ENCODE measurements at regions not wholly inside any gene's neighbourhood (a gene's known extent, or its start where the extent isn't known, plus 50 kb on each side); places are given as distances from the start of the nearest gene placed in this dataset.
"Not testable (repeated sequence)": the region's sequence is repeated elsewhere in the genome, so short reads cannot be mapped to it uniquely, and the experiment has no call there.

DNA sequence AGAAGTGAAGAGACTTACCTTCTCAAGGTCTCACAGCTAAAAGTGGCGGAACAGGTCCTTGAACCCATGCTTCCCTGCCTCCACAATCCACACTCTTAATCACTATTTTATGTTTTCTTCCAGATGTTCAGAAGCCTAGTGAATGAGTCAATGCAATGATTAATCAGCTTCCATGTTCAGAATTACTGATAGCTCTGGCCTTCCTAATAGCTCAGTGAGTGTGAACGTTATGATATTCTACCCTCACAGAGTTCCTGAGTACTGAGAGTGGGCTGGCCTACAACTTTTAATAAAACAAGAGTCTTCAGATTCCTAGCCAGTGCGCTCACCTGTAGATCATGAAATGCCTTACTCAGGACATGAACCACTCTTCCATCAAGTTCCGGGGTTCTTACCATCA lies 443.0 kb upstream of the ADAMTS9 start:
- Histone ChIP-seq H3K36me3 (ENCODE audit: insufficient read depth, low read length) (no peaks in the 10 kb centered on the region), H3K4me3 (no peak overlapping the region), H3K27ac (no peak overlapping the region), H3K9me3 (ENCODE audit: low read depth, low read length) (no peaks in the 10 kb centered on the region), H3K9ac (ENCODE audit: insufficient read length) (no peak overlapping the region)
- no peak for DNase-seq (ENCODE audit: low read depth, low spot score)
- no peak for TF ChIP-seq POLR2AphosphoS5 (IDR thresholded peaks at IDR 0.05; ENCODE audit: borderline replicate concordance, low read depth, low read length)

DNA sequence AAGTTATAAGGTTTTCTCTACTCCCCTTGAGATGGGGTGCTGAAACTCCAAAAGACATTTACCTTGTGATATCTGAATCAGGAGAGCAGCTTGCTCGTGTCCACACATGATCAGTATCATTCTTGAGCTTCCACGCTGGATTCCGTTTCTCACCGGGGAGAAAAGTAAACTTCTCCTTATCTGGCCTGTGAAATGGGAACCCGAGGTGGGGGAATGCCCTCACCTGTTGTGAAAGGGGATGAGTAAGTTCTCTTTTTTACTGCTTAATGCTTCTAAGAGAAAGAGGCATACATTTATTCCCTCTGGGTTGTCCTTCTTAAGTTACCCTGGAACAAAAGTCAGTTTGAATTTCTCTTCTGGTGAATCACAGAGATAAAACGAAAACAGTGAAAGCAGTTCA lies 440.5 kb upstream of the ADAMTS9 start:
- no peak for DNase-seq (ENCODE audit: low read depth, low spot score)
- no peaks in the 10 kb centered on the region for H3K9me3 ChIP-seq (ENCODE audit: low read depth, low read length)
- H3K36me3 ChIP-seq (ENCODE audit: insufficient read depth, low read length), result no peaks in the 10 kb centered on the region
- no peak overlapping the region for H3K9ac ChIP-seq (ENCODE audit: insufficient read length)
- no peak overlapping the region for H3K4me3 ChIP-seq
- H3K27ac ChIP-seq, result no peak overlapping the region
- TF ChIP-seq POLR2AphosphoS5 (IDR thresholded peaks at IDR 0.05; ENCODE audit: borderline replicate concordance, low read depth, low read length) (no peak), FOXP2 (optimal IDR thresholded peaks at IDR 0.05; ENCODE audit: control extremely low read depth, extremely low read length, insufficient read depth) (no peak), EZH2 (IDR thresholded peaks at IDR 0.05) (no peak)

DNA sequence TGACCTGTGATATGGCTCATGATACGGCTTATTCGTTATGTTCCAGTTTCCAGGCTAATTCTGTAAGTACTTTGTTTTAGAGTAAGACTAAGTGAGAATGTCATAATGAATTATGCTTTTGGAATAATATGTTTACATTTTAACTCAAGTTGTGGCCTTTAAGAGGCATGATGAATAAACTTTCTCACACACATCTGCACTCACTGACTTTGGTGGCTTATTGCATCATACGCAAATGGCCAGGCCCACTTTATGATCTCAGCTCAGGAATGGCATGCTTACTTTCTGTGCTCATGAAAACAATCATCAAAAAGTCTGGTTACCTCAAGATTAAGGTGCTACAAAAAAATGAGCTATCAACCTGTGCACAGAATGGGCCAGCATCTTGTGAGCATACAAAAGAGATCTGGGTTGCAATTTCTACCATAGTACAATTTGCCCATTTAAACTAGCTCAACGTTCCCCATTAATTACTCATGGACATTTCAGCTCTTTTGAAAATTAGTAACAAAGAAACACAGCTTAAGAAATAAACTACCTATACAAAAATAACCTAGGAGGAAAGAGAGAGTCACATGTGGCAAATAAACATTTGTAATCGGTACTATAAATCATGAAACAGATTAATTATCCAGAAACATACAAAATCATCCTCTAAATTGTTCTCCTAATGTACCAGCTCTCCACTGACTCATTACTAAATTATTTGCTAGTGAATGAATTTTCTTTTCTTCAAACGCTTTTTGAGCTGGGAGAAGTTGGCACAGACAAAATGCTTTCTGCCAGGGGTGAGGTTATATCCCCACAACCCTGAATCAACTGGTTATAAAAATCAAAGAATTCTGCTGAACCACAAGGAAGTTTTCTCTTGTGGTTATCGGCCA lies 439.0 kb upstream of the ADAMTS9 start:
- Histone ChIP-seq H3K9ac (ENCODE audit: insufficient read length) (no peak overlapping the region), H3K27ac (no peak overlapping the region)

DNA sequence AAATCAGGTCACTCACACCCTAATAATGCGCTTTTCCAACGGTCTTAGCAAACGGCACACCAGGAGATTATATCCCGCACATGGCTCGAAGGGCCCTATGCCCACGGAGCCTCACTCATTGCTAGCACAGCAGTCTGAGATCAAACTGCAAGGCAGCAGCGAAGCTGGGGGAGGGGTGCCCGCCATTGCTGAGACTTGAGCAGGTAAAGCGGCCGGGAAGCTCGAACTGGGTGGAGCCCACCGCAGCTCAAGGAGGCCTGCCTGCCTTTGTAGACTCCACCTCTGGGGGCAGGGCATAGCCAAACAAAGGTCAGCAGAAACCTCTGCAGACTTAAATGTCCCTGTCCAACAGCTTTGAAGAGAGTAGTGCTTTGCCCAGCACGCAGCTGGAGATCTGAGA lies 432.4 kb upstream of the ADAMTS9 start:
- H3K36me3 ChIP-seq (ENCODE audit: insufficient read depth, low read length); H3K27ac ChIP-seq; H3K9ac ChIP-seq (ENCODE audit: insufficient read length); DNase-seq (ENCODE audit: low read depth, low spot score); H3K4me3 ChIP-seq; H3K9me3 ChIP-seq (ENCODE audit: low read depth, low read length): not testable (repeated sequence)

More for the DNA sequence above, 439.0 kb upstream of the ADAMTS9 start:
- no peak overlapping the region for H3K4me3 ChIP-seq
- H3K9me3 ChIP-seq (ENCODE audit: low read depth, low read length), result no peaks in the 10 kb centered on the region
- TF ChIP-seq EZH2 (IDR thresholded peaks at IDR 0.05), result no peak
- no peak for TF ChIP-seq POLR2AphosphoS5 (IDR thresholded peaks at IDR 0.05; ENCODE audit: borderline replicate concordance, low read depth, low read length)
- no peak for TF ChIP-seq FOXP2 (optimal IDR thresholded peaks at IDR 0.05; ENCODE audit: control extremely low read depth, extremely low read length, insufficient read depth)
- DNase-seq (ENCODE audit: low read depth, low spot score), result no peak
- H3K36me3 ChIP-seq (ENCODE audit: insufficient read depth, low read length), result no peaks in the 10 kb centered on the region

GRCh38 chr3:65118912-65119499 lies 431.2 kb upstream of the ADAMTS9 start:
- Histone ChIP-seq H3K27ac (no peak overlapping the region), H3K9ac (ENCODE audit: insufficient read length) (no peak overlapping the region), H3K9me3 (ENCODE audit: low read depth, low read length) (no peaks in the 10 kb centered on the region), H3K36me3 (ENCODE audit: insufficient read depth, low read length) (no peaks in the 10 kb centered on the region), H3K4me3 (no peak overlapping the region)
- TF ChIP-seq POLR2AphosphoS5 (IDR thresholded peaks at IDR 0.05; ENCODE audit: borderline replicate concordance, low read depth, low read length) (no peak), EZH2 (IDR thresholded peaks at IDR 0.05) (no peak), FOXP2 (optimal IDR thresholded peaks at IDR 0.05; ENCODE audit: control extremely low read depth, extremely low read length, insufficient read depth) (no peak)
- DNase-seq (ENCODE audit: low read depth, low spot score), result no peak

DNA sequence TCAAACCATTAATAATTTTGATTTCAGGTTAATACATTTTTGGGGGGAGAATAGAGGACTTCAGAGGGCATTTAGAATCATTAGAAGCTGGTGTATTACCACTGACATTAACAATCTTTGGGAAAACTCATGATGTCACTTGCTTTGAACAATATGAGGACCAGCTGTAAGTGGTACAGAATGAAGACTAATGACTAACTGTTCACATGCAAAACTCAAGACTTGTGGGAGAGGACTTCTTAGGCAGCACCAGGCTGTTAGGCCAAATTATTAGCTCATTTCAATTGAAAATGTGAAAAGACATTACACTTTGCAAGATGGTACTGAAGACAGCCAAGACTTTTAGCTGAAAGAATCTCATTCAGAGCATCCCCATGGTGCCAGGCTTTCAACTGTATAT lies 426.2 kb upstream of the ADAMTS9 start:
- Histone ChIP-seq H3K27ac (no peak overlapping the region), H3K9me3 (ENCODE audit: low read depth, low read length) (no peaks in the 10 kb centered on the region), H3K9ac (ENCODE audit: insufficient read length) (no peak overlapping the region), H3K4me3 (no peak overlapping the region), H3K36me3 (ENCODE audit: insufficient read depth, low read length) (no peaks in the 10 kb centered on the region)
- no peak for DNase-seq (ENCODE audit: low read depth, low spot score)
- TF ChIP-seq EZH2 (IDR thresholded peaks at IDR 0.05) (no peak), FOXP2 (optimal IDR thresholded peaks at IDR 0.05; ENCODE audit: control extremely low read depth, extremely low read length, insufficient read depth) (no peak), POLR2AphosphoS5 (IDR thresholded peaks at IDR 0.05; ENCODE audit: borderline replicate concordance, low read depth, low read length) (no peak)

GRCh38 chr3:65112751-65113300 lies 425.0 kb upstream of the ADAMTS9 start:
- Histone ChIP-seq H3K4me3 (no peak overlapping the region), H3K9me3 (ENCODE audit: low read depth, low read length) (no peaks in the 10 kb centered on the region), H3K27ac (no peak overlapping the region), H3K9ac (ENCODE audit: insufficient read length) (no peak overlapping the region), H3K36me3 (ENCODE audit: insufficient read depth, low read length) (no peaks in the 10 kb centered on the region)
- TF ChIP-seq FOXP2 (optimal IDR thresholded peaks at IDR 0.05; ENCODE audit: control extremely low read depth, extremely low read length, insufficient read depth), result no peak
- TF ChIP-seq EZH2 (IDR thresholded peaks at IDR 0.05), result no peak
- no peak for TF ChIP-seq POLR2AphosphoS5 (IDR thresholded peaks at IDR 0.05; ENCODE audit: borderline replicate concordance, low read depth, low read length)
- no peak for DNase-seq (ENCODE audit: low read depth, low spot score)

- H3K4me3 ChIP-seq, result no peak overlapping the region
- no peaks in the 10 kb centered on the region for H3K36me3 ChIP-seq (ENCODE audit: insufficient read depth, low read length)
- H3K27ac ChIP-seq, result no peak overlapping the region
- TF ChIP-seq POLR2AphosphoS5 (IDR thresholded peaks at IDR 0.05; ENCODE audit: borderline replicate concordance, low read depth, low read length) (no peak), FOXP2 (optimal IDR thresholded peaks at IDR 0.05; ENCODE audit: control extremely low read depth, extremely low read length, insufficient read depth) (no peak), EZH2 (IDR thresholded peaks at IDR 0.05) (no peak)
- DNase-seq (ENCODE audit: low read depth, low spot score), result no peak
- no peak overlapping the region for H3K9ac ChIP-seq (ENCODE audit: insufficient read length)
- no peaks in the 10 kb centered on the region for H3K9me3 ChIP-seq (ENCODE audit: low read depth, low read length)
These were observed 422.9 kb upstream of the ADAMTS9 start for GRCh38 chr3:65110661-65111060.

Data from SK-N-MC (cell line).